Mammary epithelial cell (primary cell): ENCODE measurements at regions not wholly inside any gene's neighbourhood (a gene's known extent, or its start where the extent isn't known, plus 50 kb on each side); places are given as distances from the start of the nearest gene placed in this dataset.

ENCODE experiments used
- EZH2 ChIP-seq: IDR thresholded peaks from 2 replicates; pipeline ENCODE4 v1.6.1; 2012; ENCODE audit warnings: low read length, inconsistent platforms, borderline replicate concordance
- TF ChIP-seq, protein P1 (sequence below), 2 donors: IDR thresholded peaks in 1 of 2; conservative IDR thresholded peaks in 1 of 2; 2 replicates each; pipeline ENCODE4 v1.5.1; 2011 to 2012; ENCODE audit warnings: inconsistent platforms in 2 of 2, low read length in 2 of 2, mild to moderate bottlenecking in 2 of 2, control low read depth in 1 of 2, low read depth in 1 of 2; ENCODE audit not compliant: insufficient read depth in 1 of 2; ENCODE audit errors: extremely low read depth in 1 of 2

DNA sequence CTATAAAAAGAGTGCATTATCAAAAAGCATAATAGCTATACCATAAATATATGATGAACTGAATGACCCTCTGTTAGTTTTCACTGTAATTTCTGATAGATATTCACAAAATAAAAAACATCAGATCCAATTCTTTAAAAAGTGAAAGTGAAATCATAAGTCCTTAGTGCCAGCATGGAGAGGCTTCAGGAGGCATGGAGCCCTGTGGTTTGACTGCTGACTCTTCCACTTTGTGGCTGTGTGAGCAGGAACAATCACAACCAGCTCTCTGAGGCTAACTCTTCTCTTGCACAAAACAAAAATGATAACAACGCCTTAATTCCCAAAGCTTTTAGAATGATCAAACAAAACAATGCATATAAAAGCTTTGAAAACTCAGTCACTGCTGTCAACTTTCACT lies 1143.9 kb downstream of the PDHA2 start:
- TF ChIP-seq, protein P1, sequence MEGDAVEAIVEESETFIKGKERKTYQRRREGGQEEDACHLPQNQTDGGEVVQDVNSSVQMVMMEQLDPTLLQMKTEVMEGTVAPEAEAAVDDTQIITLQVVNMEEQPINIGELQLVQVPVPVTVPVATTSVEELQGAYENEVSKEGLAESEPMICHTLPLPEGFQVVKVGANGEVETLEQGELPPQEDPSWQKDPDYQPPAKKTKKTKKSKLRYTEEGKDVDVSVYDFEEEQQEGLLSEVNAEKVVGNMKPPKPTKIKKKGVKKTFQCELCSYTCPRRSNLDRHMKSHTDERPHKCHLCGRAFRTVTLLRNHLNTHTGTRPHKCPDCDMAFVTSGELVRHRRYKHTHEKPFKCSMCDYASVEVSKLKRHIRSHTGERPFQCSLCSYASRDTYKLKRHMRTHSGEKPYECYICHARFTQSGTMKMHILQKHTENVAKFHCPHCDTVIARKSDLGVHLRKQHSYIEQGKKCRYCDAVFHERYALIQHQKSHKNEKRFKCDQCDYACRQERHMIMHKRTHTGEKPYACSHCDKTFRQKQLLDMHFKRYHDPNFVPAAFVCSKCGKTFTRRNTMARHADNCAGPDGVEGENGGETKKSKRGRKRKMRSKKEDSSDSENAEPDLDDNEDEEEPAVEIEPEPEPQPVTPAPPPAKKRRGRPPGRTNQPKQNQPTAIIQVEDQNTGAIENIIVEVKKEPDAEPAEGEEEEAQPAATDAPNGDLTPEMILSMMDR (conservative IDR thresholded peaks at IDR 0.05 in 1 of 2, IDR thresholded peaks at IDR 0.05 in 1 of 2; ENCODE audit: extremely low read depth in 1 of 2, insufficient read depth in 1 of 2, low read depth in 1 of 2, low read length in 2 of 2) = no peak
- no peak for TF ChIP-seq EZH2
